HepG2 (cell line): ENCODE measurements at regions not wholly inside any gene's neighbourhood (a gene's known extent, or its start where the extent isn't known, plus 50 kb on each side); places are given as distances from the start of the nearest gene placed in this dataset.

ENCODE experiments used
- CHD4 ChIP-seq: fragments of 200-600 bp; sonication (generic); IDR thresholded peaks from 2 replicates; pipeline ENCODE4 v1.7.0; 2017; ENCODE audit warnings: mild to moderate bottlenecking, low read length, borderline replicate concordance
- JUND ChIP-seq: sonication (generic); formaldehyde crosslinking; IDR thresholded peaks from 2 replicates; pipeline ENCODE4 v1.8.0; 2022; ENCODE audit warnings: mild to moderate bottlenecking, missing genetic modification reagents
- KAT2B ChIP-seq: fragments of 150-350 bp; IDR thresholded peaks from 2 replicates; pipeline ENCODE4 v1.6.1; 2014; ENCODE audit warnings: low read depth, low read length, borderline replicate concordance
- NR2C2 ChIP-seq: sonication (generic); formaldehyde crosslinking; IDR thresholded peaks from 2 replicates; pipeline ENCODE4 v1.4.0; 2020; ENCODE audit warnings: missing genetic modification reagents, mild to moderate bottlenecking, moderate library complexity, borderline replicate concordance
- PHF21A ChIP-seq: sonication (generic); formaldehyde crosslinking; IDR thresholded peaks from 2 replicates; pipeline ENCODE4 v1.5.0; 2020; ENCODE audit warnings: mild to moderate bottlenecking, missing genetic modification reagents
- PRMT3 ChIP-seq: sonication (generic); formaldehyde crosslinking; IDR thresholded peaks from 2 replicates; pipeline ENCODE4 v1.8.1; 2022; ENCODE audit warnings: low read depth, mild to moderate bottlenecking, moderate library complexity, missing genetic modification reagents, borderline replicate concordance
- RBAK ChIP-seq: sonication (generic); formaldehyde crosslinking; IDR thresholded peaks from 2 replicates; pipeline ENCODE4 v1.5.1; 2020; ENCODE audit warnings: mild to moderate bottlenecking, missing genetic modification reagents
- REL ChIP-seq: sonication (generic); formaldehyde crosslinking; conservative IDR thresholded peaks from 2 replicates; pipeline ENCODE4 v1.8.0; 2022; ENCODE audit warnings: mild to moderate bottlenecking, missing genetic modification reagents, moderate library complexity
- SOX13 ChIP-seq, 3 experiments: fragments of 450-650 bp in 1 of 3; sonication (generic) in 1 of 3; formaldehyde crosslinking in 1 of 3; IDR thresholded peaks in 2 of 3; conservative IDR thresholded peaks in 1 of 3; 2 replicates each; pipeline versions ENCODE4 v1.5.0 to v1.6.1; 2016 to 2020; ENCODE audit warnings: antibody characterized with exemption in 1 of 3, mild to moderate bottlenecking in 1 of 3, missing compliant biosample characterization in 1 of 3, missing genetic modification reagents in 1 of 3, moderate library complexity in 1 of 3
- ZMYM3 ChIP-seq: sonication (generic); formaldehyde crosslinking; IDR thresholded peaks from 2 replicates; pipeline ENCODE4 v1.5.1; 2020; ENCODE audit warnings: mild to moderate bottlenecking, missing genetic modification reagents
- ZNF205 ChIP-seq: IDR thresholded peaks from 2 replicates; pipeline ENCODE4 v1.6.1; 2018; ENCODE audit warnings: missing biosample characterization, missing genetic modification reagents
- ZNF207 ChIP-seq: fragments of 450-650 bp; IDR thresholded peaks from 2 replicates; pipeline ENCODE4 v1.6.1; 2016; ENCODE audit warnings: antibody characterized with exemption, borderline replicate concordance
- ZNF232 ChIP-seq: sonication (generic); formaldehyde crosslinking; IDR thresholded peaks from 2 replicates; pipeline ENCODE4 v1.4.0; 2020; ENCODE audit warnings: missing genetic modification reagents, borderline replicate concordance
- ZNF800 ChIP-seq: sonication (generic); formaldehyde crosslinking; IDR thresholded peaks from 2 replicates; pipeline ENCODE4 v1.4.0; 2020; ENCODE audit warnings: missing genetic modification reagents
- TF ChIP-seq, protein P1 (sequence below): sonication (generic); formaldehyde crosslinking; IDR thresholded peaks from 2 replicates; pipeline ENCODE4 v1.9.0; 2021; ENCODE audit warnings: missing genetic modification reagents, mild to moderate bottlenecking, borderline replicate concordance
- TF ChIP-seq, protein P2 (sequence below): IDR thresholded peaks from 2 replicates; pipeline ENCODE4 v1.6.1; 2016; ENCODE audit warnings: missing biosample characterization, missing genetic modification reagents, low read depth
- TF ChIP-seq, protein P3 (sequence below): sonication (generic); formaldehyde crosslinking; IDR thresholded peaks from 2 replicates; pipeline ENCODE4 v1.5.1; 2020; ENCODE audit warnings: missing genetic modification reagents, mild to moderate bottlenecking, borderline replicate concordance
- TF ChIP-seq, protein P4 (sequence below): sonication (generic); formaldehyde crosslinking; IDR thresholded peaks from 2 replicates; pipeline ENCODE4 v1.4.0; 2020; ENCODE audit warnings: missing genetic modification reagents
- TF ChIP-seq, protein P5 (sequence below): sonication (generic); formaldehyde crosslinking; IDR thresholded peaks from 2 replicates; pipeline ENCODE4 v1.5.0; 2020; ENCODE audit warnings: missing genetic modification reagents

- TF ChIP-seq, protein P1, sequence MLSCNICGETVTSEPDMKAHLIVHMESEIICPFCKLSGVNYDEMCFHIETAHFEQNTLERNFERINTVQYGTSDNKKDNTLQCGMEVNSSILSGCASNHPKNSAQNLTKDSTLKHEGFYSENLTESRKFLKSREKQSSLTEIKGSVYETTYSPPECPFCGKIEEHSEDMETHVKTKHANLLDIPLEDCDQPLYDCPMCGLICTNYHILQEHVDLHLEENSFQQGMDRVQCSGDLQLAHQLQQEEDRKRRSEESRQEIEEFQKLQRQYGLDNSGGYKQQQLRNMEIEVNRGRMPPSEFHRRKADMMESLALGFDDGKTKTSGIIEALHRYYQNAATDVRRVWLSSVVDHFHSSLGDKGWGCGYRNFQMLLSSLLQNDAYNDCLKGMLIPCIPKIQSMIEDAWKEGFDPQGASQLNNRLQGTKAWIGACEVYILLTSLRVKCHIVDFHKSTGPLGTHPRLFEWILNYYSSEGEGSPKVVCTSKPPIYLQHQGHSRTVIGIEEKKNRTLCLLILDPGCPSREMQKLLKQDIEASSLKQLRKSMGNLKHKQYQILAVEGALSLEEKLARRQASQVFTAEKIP (CRISPR knock-in tag): no peak
- TF ChIP-seq PHF21A: peak; percentile 69
- peak; percentile 27; the same call in 1 of the 2 replicates for TF ChIP-seq ZMYM3 (CRISPR knock-in tag)
- no peak for TF ChIP-seq REL (CRISPR knock-in tag)
- peak; percentile 97 for TF ChIP-seq ZNF232 (CRISPR knock-in tag)
- no peak for TF ChIP-seq NR2C2 (CRISPR knock-in tag)
- TF ChIP-seq, protein P2, sequence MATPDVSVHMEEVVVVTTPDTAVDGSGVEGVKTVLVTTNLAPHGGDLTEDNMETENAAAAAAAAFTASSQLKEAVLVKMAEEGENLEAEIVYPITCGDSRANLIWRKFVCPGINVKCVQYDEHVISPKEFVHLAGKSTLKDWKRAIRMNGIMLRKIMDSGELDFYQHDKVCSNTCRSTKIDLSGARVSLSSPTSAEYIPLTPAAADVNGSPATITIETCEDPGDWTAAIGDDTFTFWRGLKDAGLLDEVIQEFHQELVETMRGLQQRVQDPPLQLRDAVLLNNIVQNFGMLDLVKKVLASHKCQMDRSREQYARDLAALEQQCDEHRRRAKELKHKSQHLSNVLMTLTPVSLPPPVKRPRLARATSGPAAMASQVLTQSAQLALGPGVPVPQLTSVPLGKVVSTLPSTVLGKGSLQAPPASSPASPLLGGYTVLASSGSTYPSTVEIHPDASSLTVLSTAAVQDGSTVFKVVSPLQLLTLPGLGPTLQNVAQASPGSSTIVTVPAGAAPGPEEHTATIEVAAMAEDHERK (CRISPR knock-in tag): no peak
- TF ChIP-seq JUND (CRISPR knock-in tag): no peak
- TF ChIP-seq PRMT3 (CRISPR knock-in tag): no peak
- TF ChIP-seq, protein P3, sequence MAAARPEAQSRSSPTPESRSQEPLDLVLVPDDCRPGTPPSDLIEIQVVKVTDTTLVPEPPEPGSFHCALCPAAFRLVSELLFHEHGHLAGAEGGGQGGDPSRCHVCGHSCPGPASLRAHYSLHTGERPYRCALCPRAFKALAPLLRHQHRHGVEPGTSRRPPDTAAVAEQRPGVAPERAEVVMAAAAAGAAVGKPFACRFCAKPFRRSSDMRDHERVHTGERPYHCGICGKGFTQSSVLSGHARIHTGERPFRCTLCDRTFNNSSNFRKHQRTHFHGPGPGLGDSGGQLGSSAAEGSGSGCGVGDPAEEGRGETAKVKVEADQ (CRISPR knock-in tag): peak; percentile 61; the same call in 1 of the 2 replicates
- TF ChIP-seq, protein P4, sequence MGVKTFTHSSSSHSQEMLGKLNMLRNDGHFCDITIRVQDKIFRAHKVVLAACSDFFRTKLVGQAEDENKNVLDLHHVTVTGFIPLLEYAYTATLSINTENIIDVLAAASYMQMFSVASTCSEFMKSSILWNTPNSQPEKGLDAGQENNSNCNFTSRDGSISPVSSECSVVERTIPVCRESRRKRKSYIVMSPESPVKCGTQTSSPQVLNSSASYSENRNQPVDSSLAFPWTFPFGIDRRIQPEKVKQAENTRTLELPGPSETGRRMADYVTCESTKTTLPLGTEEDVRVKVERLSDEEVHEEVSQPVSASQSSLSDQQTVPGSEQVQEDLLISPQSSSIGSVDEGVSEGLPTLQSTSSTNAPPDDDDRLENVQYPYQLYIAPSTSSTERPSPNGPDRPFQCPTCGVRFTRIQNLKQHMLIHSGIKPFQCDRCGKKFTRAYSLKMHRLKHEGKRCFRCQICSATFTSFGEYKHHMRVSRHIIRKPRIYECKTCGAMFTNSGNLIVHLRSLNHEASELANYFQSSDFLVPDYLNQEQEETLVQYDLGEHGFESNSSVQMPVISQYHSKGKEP (CRISPR knock-in tag): no peak
- TF ChIP-seq, protein P5, sequence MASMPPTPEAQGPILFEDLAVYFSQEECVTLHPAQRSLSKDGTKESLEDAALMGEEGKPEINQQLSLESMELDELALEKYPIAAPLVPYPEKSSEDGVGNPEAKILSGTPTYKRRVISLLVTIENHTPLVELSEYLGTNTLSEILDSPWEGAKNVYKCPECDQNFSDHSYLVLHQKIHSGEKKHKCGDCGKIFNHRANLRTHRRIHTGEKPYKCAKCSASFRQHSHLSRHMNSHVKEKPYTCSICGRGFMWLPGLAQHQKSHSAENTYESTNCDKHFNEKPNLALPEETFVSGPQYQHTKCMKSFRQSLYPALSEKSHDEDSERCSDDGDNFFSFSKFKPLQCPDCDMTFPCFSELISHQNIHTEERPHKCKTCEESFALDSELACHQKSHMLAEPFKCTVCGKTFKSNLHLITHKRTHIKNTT (CRISPR knock-in tag): no peak
- no peak for TF ChIP-seq KAT2B
- no peak for TF ChIP-seq RBAK (CRISPR knock-in tag)
- peak; percentile 91; the same call in 1 of the 2 replicates for TF ChIP-seq ZNF800 (CRISPR knock-in tag)
- TF ChIP-seq CHD4: 0 out of 2 replicates have a peak, but pooled peaks have one; percentile 24
- no peak for TF ChIP-seq ZNF207
- no peak; the same call in 1 of the 2 replicates for TF ChIP-seq ZNF205
- TF ChIP-seq SOX13 (IDR thresholded peaks at IDR 0.05): no peak
- peak in 1 of 2 experiments; percentile 54; a peak in 1 of 4 replicates for TF ChIP-seq SOX13 (CRISPR knock-in tag; conservative IDR thresholded peaks at IDR 0.05 in 1 of 2, IDR thresholded peaks at IDR 0.05 in 1 of 2)
Observed at GRCh38 chr10:78550716-78551115, 517.1 kb downstream of the RPS24 start (continued).
